BJ (cell line): ENCODE measurements at regions not wholly inside any gene's neighbourhood (a gene's known extent, or its start where the extent isn't known, plus 50 kb on each side); places are given as distances from the start of the nearest gene placed in this dataset.
"Not testable (repeated sequence)": the region's sequence is repeated elsewhere in the genome, so short reads cannot be mapped to it uniquely, and the experiment has no call there.

ENCODE experiments used
- CTCF ChIA-PET: fragments of 350-600 bp; formaldehyde crosslinking; extraction: SDS; loops from one replicate; lab custom pipeline; 2021; ENCODE audit warnings: antibody characterized with exemption, inconsistent platforms; lab: Yijun Ruan, JAX
- POLR2A ChIA-PET: fragments of 300-600 bp; sonication (Branson Sonifier 250); formaldehyde crosslinking; extraction: SDS; loops from one replicate; lab custom pipeline; 2021; ENCODE audit warnings: antibody characterized with exemption; lab: Charles Lee
- DNase-seq: peaks from one replicate; pipeline ENCODE4 v3.0.0-alpha.2; 2011; ENCODE audit warnings: low read depth
- H3K27me3 ChIP-seq: 2 replicates; pipeline ENCODE4 v1.6.0; 2011; ENCODE audit warnings: low read length; ENCODE audit not compliant: control insufficient read depth, insufficient read depth
- H3K36me3 ChIP-seq: 2 replicates; pipeline ENCODE4 v1.5.1; 2011; ENCODE audit warnings: low read length; ENCODE audit not compliant: control insufficient read depth, insufficient read depth
- H3K4me3 ChIP-seq: 2 replicates; pipeline ENCODE4 v1.5.1; 2011; ENCODE audit warnings: low read depth, mild to moderate bottlenecking, control low read depth, low read length
- CTCF ChIP-seq: IDR thresholded peaks from 2 replicates; pipeline ENCODE4 v1.5.1; 2011; ENCODE audit warnings: low read depth, mild to moderate bottlenecking, control low read depth, inconsistent platforms, low read length, moderate library complexity; ENCODE audit not compliant: insufficient read depth

GRCh38 chr4:62510228-62510627, 1310.1 kb downstream of the ADGRL3 start:
- ChIA-PET POLR2A (no interaction called here), CTCF (no interaction called here)
- no peak for DNase-seq
- TF ChIP-seq CTCF: no peak
- no peak overlapping the region for H3K4me3 ChIP-seq
- H3K27me3 ChIP-seq: no peaks in the 10 kb centered on the region
- H3K36me3 ChIP-seq: no peaks in the 10 kb centered on the region

GRCh38 chr4:62500296-62500695, 1300.2 kb downstream of the ADGRL3 start:
- POLR2A ChIA-PET: no interaction called here
- Histone ChIP-seq H3K4me3 (no peak overlapping the region), H3K27me3 (no peaks in the 10 kb centered on the region), H3K36me3 (no peaks in the 10 kb centered on the region)
- CTCF ChIA-PET: no interaction called here
- TF ChIP-seq CTCF: no peak
- no peak for DNase-seq

GRCh38 chr4:62495032-62495431, 1294.9 kb downstream of the ADGRL3 start:
- ChIA-PET CTCF (no interaction called here), POLR2A (no interaction called here)
- no peak for DNase-seq
- no peak overlapping the region for H3K4me3 ChIP-seq
- TF ChIP-seq CTCF: no peak
- H3K27me3 ChIP-seq: no peaks in the 10 kb centered on the region
- H3K36me3 ChIP-seq: no peaks in the 10 kb centered on the region

- POLR2A ChIA-PET, DNase-seq: not testable (repeated sequence)
Observed at GRCh38 chr4:62491756-62492155, 1291.6 kb downstream of the ADGRL3 start.

GRCh38 chr4:62490635-62491034, 1290.5 kb downstream of the ADGRL3 start:
- ChIA-PET POLR2A (no interaction called here), CTCF (no interaction called here)
- Histone ChIP-seq H3K4me3 (no peak overlapping the region), H3K27me3 (no peaks in the 10 kb centered on the region), H3K36me3 (no peaks in the 10 kb centered on the region)
- TF ChIP-seq CTCF: no peak
- no peak for DNase-seq

More at GRCh38 chr4:62491756-62492155, 1291.6 kb downstream of the ADGRL3 start:
- not testable (repeated sequence) for H3K27me3 ChIP-seq, H3K4me3 ChIP-seq, H3K36me3 ChIP-seq
- CTCF ChIA-PET: interaction anchor here (0.6 kb wide), 1 partner anchor 47 kb away, joined by 4 read pairs; no protein-coding TSS in a partner anchor

GRCh38 chr4:62487016-62487415, 1286.9 kb downstream of the ADGRL3 start:
- ChIA-PET POLR2A (no interaction called here), CTCF (no interaction called here)
- TF ChIP-seq CTCF: no peak
- no peak overlapping the region for H3K4me3 ChIP-seq
- H3K27me3 ChIP-seq: no peaks in the 10 kb centered on the region
- DNase-seq: no peak
- no peaks in the 10 kb centered on the region for H3K36me3 ChIP-seq
